ENCODE measurements at regions not wholly inside any gene's neighbourhood (a gene's known extent, or its start where the extent isn't known, plus 50 kb on each side); places are given as distances from the start of the nearest gene placed in this dataset.

- no peak for DNase-seq
Observed at GRCh38 chr13:71068041-71068440, 799.0 kb downstream of the DACH1 start.

GRCh38 chr13:71067165-71067815 lies 799.7 kb downstream of the DACH1 start:
- no peak for DNase-seq

GRCh38 chr13:71056581-71056980 lies 810.4 kb downstream of the DACH1 start:
- no peak for DNase-seq

- DNase-seq: no peak
Observed at GRCh38 chr13:71055644-71056043, 811.4 kb downstream of the DACH1 start.

- DNase-seq: no peak
Observed at GRCh38 chr13:71055047-71055446, 812.0 kb downstream of the DACH1 start.

GRCh38 chr13:71054358-71054757 lies 812.6 kb downstream of the DACH1 start:
- DNase-seq: no peak

- no peak for DNase-seq
Observed at GRCh38 chr13:71051573-71051972, 815.4 kb downstream of the DACH1 start.

GRCh38 chr13:71046360-71047079 lies 820.5 kb downstream of the DACH1 start:
- no peak for DNase-seq

- DNase-seq: no peak
Observed at GRCh38 chr13:71045101-71045500, 821.9 kb downstream of the DACH1 start.

- DNase-seq: no peak
Observed at GRCh38 chr13:71039440-71039839, 827.6 kb downstream of the DACH1 start.

GRCh38 chr13:71034018-71034417 lies 833.0 kb downstream of the DACH1 start:
- no peak for DNase-seq

GRCh38 chr13:71033026-71033425 lies 834.0 kb downstream of the DACH1 start:
- no peak for DNase-seq

- no peak for DNase-seq
Observed at GRCh38 chr13:71030784-71031183, 836.2 kb downstream of the DACH1 start.

- DNase-seq: no peak
Observed at GRCh38 chr13:71028884-71029283, 838.1 kb downstream of the DACH1 start.

GRCh38 chr13:71021825-71022422 lies 845.1 kb downstream of the DACH1 start:
- no peak for DNase-seq

GRCh38 chr13:71018995-71019394 lies 848.0 kb downstream of the DACH1 start:
- no peak for DNase-seq

- DNase-seq: no peak
Observed at GRCh38 chr13:71018544-71018943, 848.5 kb downstream of the DACH1 start.

GRCh38 chr13:71017607-71018006 lies 849.4 kb downstream of the DACH1 start:
- DNase-seq: no peak

- DNase-seq: no peak
Observed at GRCh38 chr13:71015516-71015915, 851.5 kb downstream of the DACH1 start.

GRCh38 chr13:71015021-71015420 lies 852.0 kb downstream of the DACH1 start:
- DNase-seq: no peak

GRCh38 chr13:71005919-71006318 lies 861.1 kb downstream of the DACH1 start:
- DNase-seq: no peak

GRCh38 chr13:70995338-70995737 lies 871.7 kb downstream of the DACH1 start:
- no peak for DNase-seq

GRCh38 chr13:70994191-70994590 lies 872.8 kb downstream of the DACH1 start:
- DNase-seq: no peak

- DNase-seq: no peak
Observed at GRCh38 chr13:70987043-70987442, 878.8 kb upstream of the KLHL1 start.
